ENCODE measurements at regions not wholly inside any gene's neighbourhood (a gene's known extent, or its start where the extent isn't known, plus 50 kb on each side); places are given as distances from the start of the nearest gene placed in this dataset.

- Mint-ChIP-seq H3K36me3 (no peaks in the 10 kb centered on the region), H3K27ac (no peak overlapping the region), H3K4me1 (ENCODE audit: low read depth) (no peaks in the 10 kb centered on the region), H3K27me3 (peaks cover 2% of the 10 kb centered on the region), H3K9me3 (ENCODE audit: low read depth) (no peaks in the 10 kb centered on the region), H3K4me3 (no peak overlapping the region)
These were observed 428.3 kb upstream of the ARID1B start for GRCh38 chr6:156348849-156349248.

GRCh38 chr6:156348424-156348823 is 428.8 kb upstream of the ARID1B start:
- Mint-ChIP-seq H3K4me1 (ENCODE audit: low read depth) (no peaks in the 10 kb centered on the region), H3K27me3 (peaks cover 2% of the 10 kb centered on the region), H3K4me3 (no peak overlapping the region), H3K27ac (no peak overlapping the region), H3K36me3 (no peaks in the 10 kb centered on the region), H3K9me3 (ENCODE audit: low read depth) (no peaks in the 10 kb centered on the region)

DNA sequence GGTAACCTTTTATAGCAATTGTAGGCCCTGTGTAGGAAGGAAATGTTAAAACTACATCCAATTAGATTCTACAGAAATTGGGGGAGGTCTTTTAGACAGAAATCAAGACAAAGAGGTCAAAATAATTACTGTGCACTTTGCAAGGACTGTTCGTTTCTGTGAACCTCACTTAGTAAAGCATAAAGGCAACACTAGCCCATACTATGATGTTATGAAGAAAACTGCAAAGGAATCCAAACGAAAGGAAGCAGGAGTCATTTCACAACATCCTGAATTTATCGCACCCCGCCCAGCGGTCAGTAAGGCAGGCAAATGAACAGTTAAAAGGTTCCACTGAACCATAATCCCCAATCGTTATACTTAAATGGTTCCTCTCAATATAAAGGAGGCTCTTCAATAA is 429.5 kb upstream of the ARID1B start:
- Mint-ChIP-seq H3K4me1 (ENCODE audit: low read depth) (no peaks in the 10 kb centered on the region), H3K27me3 (peaks cover 2% of the 10 kb centered on the region), H3K9me3 (ENCODE audit: low read depth) (no peaks in the 10 kb centered on the region), H3K4me3 (no peak overlapping the region), H3K27ac (no peak overlapping the region), H3K36me3 (no peaks in the 10 kb centered on the region)

DNA sequence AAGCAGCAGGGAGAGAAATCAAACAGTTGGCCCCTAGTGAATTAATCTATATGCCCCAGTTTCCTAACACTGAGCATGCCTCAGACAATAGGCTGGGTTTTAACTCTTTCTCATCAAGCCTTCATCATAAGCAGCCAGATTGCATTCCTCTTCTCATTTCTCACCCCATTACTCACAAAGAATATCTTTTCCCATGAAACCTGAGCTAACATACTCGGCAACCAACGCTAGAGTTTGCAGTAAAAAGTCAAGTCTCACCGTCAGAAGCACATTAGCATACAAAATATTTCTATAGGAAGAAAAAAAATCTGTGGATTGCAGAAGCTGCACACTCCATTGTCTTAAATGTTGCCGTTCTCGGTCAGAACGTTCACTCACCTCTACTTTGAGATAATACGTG is 429.9 kb upstream of the ARID1B start:
- peaks cover 2% of the 10 kb centered on the region for H3K27me3 Mint-ChIP-seq
- H3K9me3 Mint-ChIP-seq (ENCODE audit: low read depth), result no peaks in the 10 kb centered on the region
- no peaks in the 10 kb centered on the region for H3K4me1 Mint-ChIP-seq (ENCODE audit: low read depth)
- H3K4me3 Mint-ChIP-seq, result no peak overlapping the region
- no peaks in the 10 kb centered on the region for H3K36me3 Mint-ChIP-seq
- H3K27ac Mint-ChIP-seq, result no peak overlapping the region

GRCh38 chr6:156345700-156346099 is 431.5 kb upstream of the ARID1B start:
- Mint-ChIP-seq H3K27me3 (peaks cover 2% of the 10 kb centered on the region), H3K4me3 (no peak overlapping the region), H3K36me3 (no peaks in the 10 kb centered on the region), H3K27ac (no peak overlapping the region), H3K4me1 (ENCODE audit: low read depth) (no peaks in the 10 kb centered on the region), H3K9me3 (ENCODE audit: low read depth) (no peaks in the 10 kb centered on the region)

DNA sequence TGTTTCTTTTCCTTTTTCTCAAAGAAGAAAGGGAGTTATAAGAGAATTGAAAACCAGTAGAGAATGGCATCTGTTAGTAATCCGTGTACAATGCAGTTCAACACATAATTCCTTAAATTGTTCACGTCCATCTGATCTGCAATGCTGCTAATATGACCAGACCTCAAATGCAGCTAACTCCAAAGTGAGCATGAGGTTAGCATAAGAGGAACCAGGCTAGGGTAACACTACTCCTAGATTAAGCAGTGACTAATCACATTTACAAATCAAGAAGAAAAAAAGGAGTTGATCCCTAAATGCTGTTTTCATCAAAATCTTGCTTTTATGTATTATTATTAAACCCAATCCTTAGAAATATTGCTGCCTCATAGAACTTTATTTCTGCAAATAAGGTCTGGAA is 432.7 kb upstream of the ARID1B start:
- no peak overlapping the region for H3K4me3 Mint-ChIP-seq
- H3K27me3 Mint-ChIP-seq, result peaks cover 2% of the 10 kb centered on the region
- no peaks in the 10 kb centered on the region for H3K9me3 Mint-ChIP-seq (ENCODE audit: low read depth)
- no peaks in the 10 kb centered on the region for H3K36me3 Mint-ChIP-seq
- H3K27ac Mint-ChIP-seq, result no peak overlapping the region
- H3K4me1 Mint-ChIP-seq (ENCODE audit: low read depth), result no peaks in the 10 kb centered on the region

DNA sequence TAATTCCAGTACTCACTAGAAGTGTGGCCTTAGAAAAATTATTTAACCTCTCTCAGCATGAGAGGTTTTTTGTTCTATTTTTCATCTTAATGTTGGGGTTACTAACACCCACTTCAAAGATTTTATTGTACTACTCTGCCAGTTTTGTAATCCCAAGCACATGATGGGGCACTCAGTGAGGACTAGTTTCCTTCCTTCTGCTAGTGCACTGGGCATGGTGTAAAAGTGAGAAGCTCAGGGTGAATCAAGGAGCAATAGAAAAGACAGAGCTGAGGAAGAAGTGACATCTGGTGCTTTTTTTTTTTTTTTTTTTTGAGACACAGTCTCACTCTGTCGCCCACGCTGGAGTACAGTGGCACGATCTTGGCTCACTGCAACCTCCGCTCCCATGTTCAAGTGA is 439.4 kb upstream of the ARID1B start:
- Mint-ChIP-seq H3K27ac (no peak overlapping the region), H3K4me1 (ENCODE audit: low read depth) (no peaks in the 10 kb centered on the region), H3K27me3 (peaks cover 1% of the 10 kb centered on the region), H3K9me3 (ENCODE audit: low read depth) (peaks cover 6% of the 10 kb centered on the region), H3K4me3 (no peak overlapping the region), H3K36me3 (peaks cover 4% of the 10 kb centered on the region)

DNA sequence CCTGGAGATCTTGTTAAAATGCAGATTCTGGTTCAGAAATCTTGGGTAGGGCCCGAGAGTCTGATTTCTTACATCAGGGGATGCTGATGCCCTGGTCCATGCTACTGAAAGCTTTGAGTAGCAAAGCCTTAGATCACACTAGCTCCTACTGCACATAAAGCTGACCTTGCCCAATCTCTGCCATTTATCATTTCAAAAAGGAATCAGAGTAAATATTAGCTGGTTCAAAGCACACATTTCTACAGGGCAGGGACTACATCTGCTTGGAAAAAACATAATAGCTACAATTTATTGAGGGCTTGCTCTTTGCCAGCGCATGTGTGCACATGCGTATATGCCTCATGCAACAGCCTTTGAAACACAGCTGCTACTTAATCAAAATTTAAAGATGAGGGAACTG is 440.4 kb upstream of the ARID1B start:
- no peak overlapping the region for H3K4me3 Mint-ChIP-seq
- no peaks in the 10 kb centered on the region for H3K4me1 Mint-ChIP-seq (ENCODE audit: low read depth)
- peaks cover 2% of the 10 kb centered on the region for H3K27me3 Mint-ChIP-seq
- H3K9me3 Mint-ChIP-seq (ENCODE audit: low read depth), result peaks cover 13% of the 10 kb centered on the region
- H3K27ac Mint-ChIP-seq, result no peak overlapping the region
- H3K36me3 Mint-ChIP-seq, result peaks cover 8% of the 10 kb centered on the region

- peaks cover 9% of the 10 kb centered on the region for H3K36me3 Mint-ChIP-seq
- H3K4me1 Mint-ChIP-seq (ENCODE audit: low read depth), result no peaks in the 10 kb centered on the region
- H3K4me3 Mint-ChIP-seq, result no peak overlapping the region
- peaks cover 2% of the 10 kb centered on the region for H3K27me3 Mint-ChIP-seq
- H3K9me3 Mint-ChIP-seq (ENCODE audit: low read depth), result peaks cover 18% of the 10 kb centered on the region
- H3K27ac Mint-ChIP-seq, result no peak overlapping the region
These were observed 441.1 kb upstream of the ARID1B start for GRCh38 chr6:156336089-156336488.

DNA sequence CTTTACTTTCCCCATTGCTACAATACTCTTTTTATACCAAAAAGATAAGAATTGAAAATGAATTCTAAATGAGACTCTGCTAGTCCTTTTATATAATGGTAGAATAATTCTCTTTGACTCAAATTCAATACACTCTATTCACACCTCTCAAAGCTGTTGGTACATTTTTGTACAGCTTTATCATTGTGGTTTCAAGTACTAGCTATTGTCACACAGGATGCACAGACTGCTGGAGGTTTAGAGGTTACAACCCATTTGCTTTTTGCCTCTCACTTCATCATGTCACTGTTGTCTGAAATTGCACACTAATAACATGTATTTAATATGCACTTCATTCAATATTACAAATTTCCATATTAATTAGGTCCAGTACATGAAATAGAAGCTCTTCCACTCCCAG is 442.2 kb upstream of the ARID1B start:
- no peak overlapping the region for H3K27ac Mint-ChIP-seq
- no peaks in the 10 kb centered on the region for H3K4me1 Mint-ChIP-seq (ENCODE audit: low read depth)
- H3K4me3 Mint-ChIP-seq, result no peak overlapping the region
- peaks cover 2% of the 10 kb centered on the region for H3K27me3 Mint-ChIP-seq
- H3K9me3 Mint-ChIP-seq (ENCODE audit: low read depth), result peaks cover 18% of the 10 kb centered on the region
- peaks cover 12% of the 10 kb centered on the region for H3K36me3 Mint-ChIP-seq

- no peaks in the 10 kb centered on the region for H3K36me3 Mint-ChIP-seq
- H3K4me1 Mint-ChIP-seq (ENCODE audit: low read depth), result no peaks in the 10 kb centered on the region
- no peaks in the 10 kb centered on the region for H3K9me3 Mint-ChIP-seq (ENCODE audit: low read depth)
- no peak overlapping the region for H3K27ac Mint-ChIP-seq
- H3K4me3 Mint-ChIP-seq, result no peak overlapping the region
- H3K27me3 Mint-ChIP-seq, result no peaks in the 10 kb centered on the region
These were observed 457.5 kb upstream of the ARID1B start for GRCh38 chr6:156319707-156320106.

GRCh38 chr6:156316583-156317125 is 460.5 kb upstream of the ARID1B start:
- Mint-ChIP-seq H3K36me3 (no peaks in the 10 kb centered on the region), H3K27ac (no peak overlapping the region), H3K27me3 (no peaks in the 10 kb centered on the region), H3K9me3 (ENCODE audit: low read depth) (no peaks in the 10 kb centered on the region), H3K4me3 (no peak overlapping the region), H3K4me1 (ENCODE audit: low read depth) (no peaks in the 10 kb centered on the region)

DNA sequence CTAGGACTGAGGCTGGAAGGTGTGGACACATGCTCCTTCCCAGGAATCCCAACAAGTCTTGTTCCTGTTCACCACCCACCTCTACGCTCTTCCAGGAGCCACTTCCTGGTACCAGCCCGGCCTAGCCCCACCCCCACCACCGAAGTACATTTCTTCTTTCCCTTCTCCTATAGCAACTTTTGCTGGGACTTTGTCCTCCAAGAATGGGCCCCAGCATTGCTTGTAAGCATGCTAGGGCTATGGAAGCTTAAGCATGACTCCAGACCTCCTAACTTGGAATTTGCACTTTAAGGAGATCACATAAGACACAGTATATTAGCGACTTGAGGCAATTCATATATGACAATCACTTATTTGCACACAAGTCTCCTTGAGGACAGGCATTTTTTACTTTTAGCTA is 462.0 kb upstream of the ARID1B start:
- Mint-ChIP-seq H3K4me1 (ENCODE audit: low read depth) (no peaks in the 10 kb centered on the region), H3K36me3 (no peaks in the 10 kb centered on the region), H3K27me3 (no peaks in the 10 kb centered on the region), H3K27ac (no peak overlapping the region), H3K4me3 (no peak overlapping the region), H3K9me3 (ENCODE audit: low read depth) (no peaks in the 10 kb centered on the region)

DNA sequence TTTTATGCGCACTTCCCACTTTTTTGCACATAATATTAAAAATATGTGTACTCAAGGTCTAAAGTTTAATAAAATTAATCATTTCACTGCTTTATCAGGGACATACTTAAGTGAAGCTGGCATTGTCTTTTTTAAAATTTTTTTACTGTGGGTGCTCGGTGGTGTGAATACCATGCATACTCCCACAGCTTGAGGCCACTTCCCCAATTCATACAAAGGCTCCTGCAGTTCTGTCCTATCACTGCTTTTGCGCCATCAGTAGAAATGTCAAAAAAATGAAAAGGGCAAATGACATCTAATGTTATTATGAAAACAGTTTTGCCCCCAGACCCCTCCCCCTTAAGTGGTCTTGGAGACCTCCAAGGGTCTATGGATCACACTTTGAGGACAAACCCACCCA is 464.1 kb upstream of the ARID1B start:
- Mint-ChIP-seq H3K9me3 (ENCODE audit: low read depth) (no peaks in the 10 kb centered on the region), H3K4me1 (ENCODE audit: low read depth) (no peaks in the 10 kb centered on the region), H3K27me3 (no peaks in the 10 kb centered on the region), H3K4me3 (no peak overlapping the region), H3K36me3 (no peaks in the 10 kb centered on the region), H3K27ac (no peak overlapping the region)

DNA sequence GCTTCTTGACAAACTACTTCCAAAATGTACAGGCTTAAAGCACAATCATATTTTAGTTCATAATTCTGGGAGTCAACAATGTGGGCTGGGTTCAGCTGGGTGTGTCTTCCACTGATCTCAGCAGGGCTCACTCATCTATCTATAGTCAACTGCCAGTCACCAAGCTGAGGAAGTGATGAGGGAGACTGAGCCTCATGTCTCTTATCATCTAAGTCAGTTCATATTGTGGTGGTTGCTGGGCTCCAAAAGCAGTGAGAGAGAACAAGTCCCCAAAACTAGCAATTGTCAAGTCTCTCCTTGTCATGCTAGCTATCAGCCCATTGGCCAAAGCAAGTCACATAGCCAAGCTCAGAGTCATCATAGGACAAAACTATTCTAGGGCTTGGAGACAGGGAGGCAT is 465.9 kb upstream of the ARID1B start:
- H3K36me3 Mint-ChIP-seq, result no peaks in the 10 kb centered on the region
- no peaks in the 10 kb centered on the region for H3K27me3 Mint-ChIP-seq
- no peaks in the 10 kb centered on the region for H3K9me3 Mint-ChIP-seq (ENCODE audit: low read depth)
- no peaks in the 10 kb centered on the region for H3K4me1 Mint-ChIP-seq (ENCODE audit: low read depth)
- H3K4me3 Mint-ChIP-seq, result no peak overlapping the region
- H3K27ac Mint-ChIP-seq, result no peak overlapping the region

DNA sequence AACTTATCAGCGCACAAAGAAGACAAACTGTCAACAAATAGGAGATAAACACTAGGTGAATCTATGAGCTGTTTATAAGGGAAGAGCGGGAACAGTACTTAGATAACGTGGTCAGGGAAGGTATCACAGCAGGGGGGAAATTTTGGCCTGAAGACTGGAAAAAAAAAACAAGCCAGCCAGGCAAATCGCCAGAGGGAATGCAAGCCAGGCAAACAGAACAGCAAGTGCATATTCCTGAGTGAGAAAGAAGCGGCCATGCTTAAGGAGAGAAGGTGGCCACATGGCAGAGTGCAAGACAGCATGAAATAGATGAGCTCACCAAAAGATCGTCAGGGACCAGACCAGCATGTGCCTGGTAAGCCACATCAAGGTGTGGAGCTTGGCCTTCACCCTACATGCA is 466.5 kb upstream of the ARID1B start:
- Mint-ChIP-seq H3K9me3 (ENCODE audit: low read depth) (no peaks in the 10 kb centered on the region), H3K36me3 (no peaks in the 10 kb centered on the region), H3K4me3 (no peak overlapping the region), H3K4me1 (ENCODE audit: low read depth) (no peaks in the 10 kb centered on the region), H3K27ac (no peak overlapping the region), H3K27me3 (no peaks in the 10 kb centered on the region)

Measured in activated naive CD8-positive, alpha-beta T cell (primary cell).